K562 (cell line): ENCODE measurements at regions not wholly inside any gene's neighbourhood (a gene's known extent, or its start where the extent isn't known, plus 50 kb on each side); places are given as distances from the start of the nearest gene placed in this dataset.

ENCODE experiments used
- FUS ChIP-seq: fragments of 200-400 bp; formaldehyde crosslinking; optimal IDR thresholded peaks from 2 replicates; pipeline ENCODE3; 2017; ENCODE audit warnings: low read depth, low read length
- HNRNPH1 ChIP-seq: fragments of 200-400 bp; formaldehyde crosslinking; optimal IDR thresholded peaks from 2 replicates; pipeline ENCODE3; 2017; ENCODE audit warnings: low read depth, mild to moderate bottlenecking, low read length, moderate library complexity
- MEF2A ChIP-seq: IDR thresholded peaks from 2 replicates; pipeline ENCODE4 v1.6.1; 2011; ENCODE audit warnings: low read depth, mild to moderate bottlenecking, low read length, moderate library complexity; ENCODE audit not compliant: control insufficient read depth
- NFYB ChIP-seq: IDR thresholded peaks from 2 replicates; pipeline ENCODE4 v1.6.1; 2011; ENCODE audit warnings: mild to moderate bottlenecking, moderate library complexity; ENCODE audit not compliant: insufficient read length; ENCODE audit errors: extremely low read depth
- POLR2B ChIP-seq: fragments of 450-650 bp; IDR thresholded peaks from 2 replicates; pipeline ENCODE4 v1.6.1; 2018; ENCODE audit warnings: low read depth; ENCODE audit not compliant: partially characterized antibody
- RAD51 ChIP-seq: fragments of 450-650 bp; IDR thresholded peaks from 2 replicates; pipeline ENCODE4 v1.7.1; 2016; ENCODE audit warnings: low read depth, mild to moderate bottlenecking, borderline replicate concordance
- U2AF2 ChIP-seq: fragments of 200-400 bp; formaldehyde crosslinking; optimal IDR thresholded peaks from 2 replicates; pipeline ENCODE3; 2017; ENCODE audit warnings: low read depth, mild to moderate bottlenecking, low read length
- ZNF57 ChIP-seq: fragments of 450-650 bp; formaldehyde crosslinking; IDR thresholded peaks from 2 replicates; pipeline ENCODE4 v1.4.0; 2020; ENCODE audit warnings: mild to moderate bottlenecking, moderate library complexity
- TF ChIP-seq, protein P1 (sequence below): fragments of 200-600 bp; sonication (generic); IDR thresholded peaks from one replicate; pipeline ENCODE4 v1.6.1; 2012; ENCODE audit warnings: mild to moderate bottlenecking, low read depth, low read length, inconsistent platforms
- TF ChIP-seq, protein P2 (sequence below): sonication (generic); formaldehyde crosslinking; IDR thresholded peaks from 2 replicates; pipeline ENCODE4 v1.8.1; 2023; ENCODE audit warnings: mild to moderate bottlenecking, missing genetic modification reagents, moderate library complexity

DNA sequence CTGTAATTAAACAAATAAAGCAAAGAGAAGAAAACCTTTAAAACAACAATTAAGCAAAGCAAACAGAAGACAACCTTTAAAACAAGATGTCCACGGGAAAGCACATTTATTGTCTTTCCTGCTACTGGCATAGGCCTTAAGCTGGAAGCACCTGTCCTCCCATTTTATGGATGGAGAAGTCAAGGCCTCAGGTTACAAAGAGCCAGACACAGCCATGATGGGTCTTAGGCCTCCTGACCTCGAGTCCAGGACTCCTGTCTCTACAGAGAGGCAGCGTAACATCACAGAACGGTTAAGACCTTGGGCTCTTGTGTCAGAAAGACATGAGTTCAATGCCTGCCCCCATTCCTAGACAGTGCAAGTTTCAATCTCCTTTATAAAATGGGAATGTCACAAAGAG, 54.7 kb upstream of the INSYN1 start (continued):
- TF ChIP-seq, protein P1, sequence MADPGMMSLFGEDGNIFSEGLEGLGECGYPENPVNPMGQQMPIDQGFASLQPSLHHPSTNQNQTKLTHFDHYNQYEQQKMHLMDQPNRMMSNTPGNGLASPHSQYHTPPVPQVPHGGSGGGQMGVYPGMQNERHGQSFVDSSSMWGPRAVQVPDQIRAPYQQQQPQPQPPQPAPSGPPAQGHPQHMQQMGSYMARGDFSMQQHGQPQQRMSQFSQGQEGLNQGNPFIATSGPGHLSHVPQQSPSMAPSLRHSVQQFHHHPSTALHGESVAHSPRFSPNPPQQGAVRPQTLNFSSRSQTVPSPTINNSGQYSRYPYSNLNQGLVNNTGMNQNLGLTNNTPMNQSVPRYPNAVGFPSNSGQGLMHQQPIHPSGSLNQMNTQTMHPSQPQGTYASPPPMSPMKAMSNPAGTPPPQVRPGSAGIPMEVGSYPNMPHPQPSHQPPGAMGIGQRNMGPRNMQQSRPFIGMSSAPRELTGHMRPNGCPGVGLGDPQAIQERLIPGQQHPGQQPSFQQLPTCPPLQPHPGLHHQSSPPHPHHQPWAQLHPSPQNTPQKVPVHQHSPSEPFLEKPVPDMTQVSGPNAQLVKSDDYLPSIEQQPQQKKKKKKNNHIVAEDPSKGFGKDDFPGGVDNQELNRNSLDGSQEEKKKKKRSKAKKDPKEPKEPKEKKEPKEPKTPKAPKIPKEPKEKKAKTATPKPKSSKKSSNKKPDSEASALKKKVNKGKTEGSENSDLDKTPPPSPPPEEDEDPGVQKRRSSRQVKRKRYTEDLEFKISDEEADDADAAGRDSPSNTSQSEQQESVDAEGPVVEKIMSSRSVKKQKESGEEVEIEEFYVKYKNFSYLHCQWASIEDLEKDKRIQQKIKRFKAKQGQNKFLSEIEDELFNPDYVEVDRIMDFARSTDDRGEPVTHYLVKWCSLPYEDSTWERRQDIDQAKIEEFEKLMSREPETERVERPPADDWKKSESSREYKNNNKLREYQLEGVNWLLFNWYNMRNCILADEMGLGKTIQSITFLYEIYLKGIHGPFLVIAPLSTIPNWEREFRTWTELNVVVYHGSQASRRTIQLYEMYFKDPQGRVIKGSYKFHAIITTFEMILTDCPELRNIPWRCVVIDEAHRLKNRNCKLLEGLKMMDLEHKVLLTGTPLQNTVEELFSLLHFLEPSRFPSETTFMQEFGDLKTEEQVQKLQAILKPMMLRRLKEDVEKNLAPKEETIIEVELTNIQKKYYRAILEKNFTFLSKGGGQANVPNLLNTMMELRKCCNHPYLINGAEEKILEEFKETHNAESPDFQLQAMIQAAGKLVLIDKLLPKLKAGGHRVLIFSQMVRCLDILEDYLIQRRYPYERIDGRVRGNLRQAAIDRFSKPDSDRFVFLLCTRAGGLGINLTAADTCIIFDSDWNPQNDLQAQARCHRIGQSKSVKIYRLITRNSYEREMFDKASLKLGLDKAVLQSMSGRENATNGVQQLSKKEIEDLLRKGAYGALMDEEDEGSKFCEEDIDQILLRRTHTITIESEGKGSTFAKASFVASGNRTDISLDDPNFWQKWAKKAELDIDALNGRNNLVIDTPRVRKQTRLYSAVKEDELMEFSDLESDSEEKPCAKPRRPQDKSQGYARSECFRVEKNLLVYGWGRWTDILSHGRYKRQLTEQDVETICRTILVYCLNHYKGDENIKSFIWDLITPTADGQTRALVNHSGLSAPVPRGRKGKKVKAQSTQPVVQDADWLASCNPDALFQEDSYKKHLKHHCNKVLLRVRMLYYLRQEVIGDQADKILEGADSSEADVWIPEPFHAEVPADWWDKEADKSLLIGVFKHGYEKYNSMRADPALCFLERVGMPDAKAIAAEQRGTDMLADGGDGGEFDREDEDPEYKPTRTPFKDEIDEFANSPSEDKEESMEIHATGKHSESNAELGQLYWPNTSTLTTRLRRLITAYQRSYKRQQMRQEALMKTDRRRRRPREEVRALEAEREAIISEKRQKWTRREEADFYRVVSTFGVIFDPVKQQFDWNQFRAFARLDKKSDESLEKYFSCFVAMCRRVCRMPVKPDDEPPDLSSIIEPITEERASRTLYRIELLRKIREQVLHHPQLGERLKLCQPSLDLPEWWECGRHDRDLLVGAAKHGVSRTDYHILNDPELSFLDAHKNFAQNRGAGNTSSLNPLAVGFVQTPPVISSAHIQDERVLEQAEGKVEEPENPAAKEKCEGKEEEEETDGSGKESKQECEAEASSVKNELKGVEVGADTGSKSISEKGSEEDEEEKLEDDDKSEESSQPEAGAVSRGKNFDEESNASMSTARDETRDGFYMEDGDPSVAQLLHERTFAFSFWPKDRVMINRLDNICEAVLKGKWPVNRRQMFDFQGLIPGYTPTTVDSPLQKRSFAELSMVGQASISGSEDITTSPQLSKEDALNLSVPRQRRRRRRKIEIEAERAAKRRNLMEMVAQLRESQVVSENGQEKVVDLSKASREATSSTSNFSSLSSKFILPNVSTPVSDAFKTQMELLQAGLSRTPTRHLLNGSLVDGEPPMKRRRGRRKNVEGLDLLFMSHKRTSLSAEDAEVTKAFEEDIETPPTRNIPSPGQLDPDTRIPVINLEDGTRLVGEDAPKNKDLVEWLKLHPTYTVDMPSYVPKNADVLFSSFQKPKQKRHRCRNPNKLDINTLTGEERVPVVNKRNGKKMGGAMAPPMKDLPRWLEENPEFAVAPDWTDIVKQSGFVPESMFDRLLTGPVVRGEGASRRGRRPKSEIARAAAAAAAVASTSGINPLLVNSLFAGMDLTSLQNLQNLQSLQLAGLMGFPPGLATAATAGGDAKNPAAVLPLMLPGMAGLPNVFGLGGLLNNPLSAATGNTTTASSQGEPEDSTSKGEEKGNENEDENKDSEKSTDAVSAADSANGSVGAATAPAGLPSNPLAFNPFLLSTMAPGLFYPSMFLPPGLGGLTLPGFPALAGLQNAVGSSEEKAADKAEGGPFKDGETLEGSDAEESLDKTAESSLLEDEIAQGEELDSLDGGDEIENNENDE = no peak
- TF ChIP-seq MEF2A = no peak
- TF ChIP-seq FUS = no peak
- no peak for TF ChIP-seq NFYB
- TF ChIP-seq U2AF2 = no peak
- TF ChIP-seq HNRNPH1 = no peak
- no peak for TF ChIP-seq RAD51
- no peak for TF ChIP-seq POLR2B
- TF ChIP-seq, protein P2, sequence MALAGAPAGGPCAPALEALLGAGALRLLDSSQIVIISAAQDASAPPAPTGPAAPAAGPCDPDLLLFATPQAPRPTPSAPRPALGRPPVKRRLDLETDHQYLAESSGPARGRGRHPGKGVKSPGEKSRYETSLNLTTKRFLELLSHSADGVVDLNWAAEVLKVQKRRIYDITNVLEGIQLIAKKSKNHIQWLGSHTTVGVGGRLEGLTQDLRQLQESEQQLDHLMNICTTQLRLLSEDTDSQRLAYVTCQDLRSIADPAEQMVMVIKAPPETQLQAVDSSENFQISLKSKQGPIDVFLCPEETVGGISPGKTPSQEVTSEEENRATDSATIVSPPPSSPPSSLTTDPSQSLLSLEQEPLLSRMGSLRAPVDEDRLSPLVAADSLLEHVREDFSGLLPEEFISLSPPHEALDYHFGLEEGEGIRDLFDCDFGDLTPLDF (CRISPR knock-in tag) = no peak
- no peak for TF ChIP-seq ZNF57 (CRISPR knock-in tag)
